Activated CD8-positive, alpha-beta T cell treated with anti-CD3 and anti-CD28 coated beads for 36 hours (primary cell): ENCODE measurements at regions not wholly inside any gene's neighbourhood (a gene's known extent, or its start where the extent isn't known, plus 50 kb on each side); places are given as distances from the start of the nearest gene placed in this dataset.

Experiments used
- ATAC-seq: fragments of 200-7000 bp; cut with Tn5 transposase; one replicate; pipeline ENCODE4 v1.10.0; 2021; ENCODE audit warnings: mild to moderate bottlenecking, moderate library complexity
- CTCF ChIA-PET: fragments of 350-600 bp; sonication (Branson Sonifier 250); formaldehyde crosslinking; loops from one replicate; lab custom pipeline; 2021; ENCODE audit warnings: antibody characterized with exemption; lab: Charles Lee
- POLR2A ChIA-PET: fragments of 350-600 bp; sonication (Branson Sonifier 250); formaldehyde crosslinking; loops from one replicate; lab custom pipeline; 2021; ENCODE audit warnings: antibody characterized with exemption; lab: Charles Lee
- DNase-seq: peaks from one replicate; pipeline ENCODE4 v3.0.0-alpha.2; 2020
- H3K27ac Mint-ChIP-seq: one replicate; pipeline ENCODE4 v1.8.0; 2021; ENCODE audit warnings: mild to moderate bottlenecking, mixed read lengths
- H3K27me3 Mint-ChIP-seq: one replicate; pipeline ENCODE4 v1.8.0; 2021; ENCODE audit warnings: mixed read lengths
- H3K36me3 Mint-ChIP-seq: one replicate; pipeline ENCODE4 v1.8.0; 2021; ENCODE audit warnings: low read depth, mixed read lengths
- H3K4me1 Mint-ChIP-seq: one replicate; pipeline ENCODE4 v1.8.0; 2021; ENCODE audit warnings: low read depth, mixed read lengths
- H3K4me3 Mint-ChIP-seq: one replicate; pipeline ENCODE4 v1.8.0; 2021; ENCODE audit warnings: mild to moderate bottlenecking, moderate library complexity, mixed read lengths
- H3K9me3 Mint-ChIP-seq: one replicate; pipeline ENCODE4 v1.8.0; 2021; ENCODE audit warnings: mixed read lengths
- CTCF ChIP-seq: fragments of 200-600 bp; IDR thresholded peaks from one replicate; pipeline ENCODE4 v1.8.0; 2022; ENCODE audit warnings: antibody characterized with exemption, mild to moderate bottlenecking
- intact Hi-C: fragments of 100-400 bp; cut with micrococcal nuclease; formaldehyde crosslinking; loops from one replicate; pipeline ENCODE4 v1.10.0; 2022

GRCh38 chr15:96768435-96768789 lies 437.9 kb downstream of the NR2F2 start:
- POLR2A ChIA-PET = no interaction called here
- Mint-ChIP-seq H3K4me1 (no peaks in the 10 kb centered on the region), H3K4me3 (no peak overlapping the region), H3K9me3 (no peaks in the 10 kb centered on the region), H3K36me3 (no peaks in the 10 kb centered on the region), H3K27ac (no peak overlapping the region), H3K27me3 (no peaks in the 10 kb centered on the region)
- intact Hi-C loops = no loop called here
- DNase-seq (no peak), ATAC-seq (no peak)
- TF ChIP-seq CTCF = no peak
- CTCF ChIA-PET = no interaction called here

GRCh38 chr15:96771035-96771434 lies 440.5 kb downstream of the NR2F2 start:
- H3K36me3 Mint-ChIP-seq = no peaks in the 10 kb centered on the region
- no peaks in the 10 kb centered on the region for H3K4me1 Mint-ChIP-seq
- no peak overlapping the region for H3K4me3 Mint-ChIP-seq
- intact Hi-C loops = no loop called here
- H3K27me3 Mint-ChIP-seq = peaks cover 2% of the 10 kb centered on the region
- ATAC-seq = no peak
- no peak overlapping the region for H3K27ac Mint-ChIP-seq
- ChIA-PET CTCF (no interaction called here), POLR2A (no interaction called here)
- no peaks in the 10 kb centered on the region for H3K9me3 Mint-ChIP-seq
- DNase-seq = no peak
- no peak for TF ChIP-seq CTCF

GRCh38 chr15:96774216-96774615 lies 443.7 kb downstream of the NR2F2 start:
- TF ChIP-seq CTCF = no peak
- Mint-ChIP-seq H3K4me1 (no peaks in the 10 kb centered on the region), H3K27ac (no peak overlapping the region), H3K36me3 (no peaks in the 10 kb centered on the region), H3K4me3 (no peak overlapping the region), H3K27me3 (peaks cover 2% of the 10 kb centered on the region), H3K9me3 (no peaks in the 10 kb centered on the region)
- intact Hi-C loops = no loop called here
- CTCF ChIA-PET = no interaction called here
- POLR2A ChIA-PET = no interaction called here
- ATAC-seq (no peak), DNase-seq (no peak)

GRCh38 chr15:96783746-96784145 lies 453.2 kb downstream of the NR2F2 start:
- Mint-ChIP-seq H3K9me3 (peaks cover 1% of the 10 kb centered on the region), H3K36me3 (no peaks in the 10 kb centered on the region), H3K27ac (no peak overlapping the region), H3K4me1 (no peaks in the 10 kb centered on the region), H3K27me3 (no peaks in the 10 kb centered on the region), H3K4me3 (no peak overlapping the region)
- intact Hi-C loops = no loop called here
- TF ChIP-seq CTCF = no peak
- ATAC-seq = no peak
- ChIA-PET CTCF (no interaction called here), POLR2A (no interaction called here)
- no peak for DNase-seq

GRCh38 chr15:96790004-96790403 lies 459.5 kb downstream of the NR2F2 start:
- POLR2A ChIA-PET = no interaction called here
- H3K36me3 Mint-ChIP-seq = no peaks in the 10 kb centered on the region
- ATAC-seq = no peak
- TF ChIP-seq CTCF = no peak
- no peak overlapping the region for H3K4me3 Mint-ChIP-seq
- no peak for DNase-seq
- intact Hi-C loops = no loop called here
- H3K9me3 Mint-ChIP-seq = no peaks in the 10 kb centered on the region
- H3K4me1 Mint-ChIP-seq = no peaks in the 10 kb centered on the region
- H3K27me3 Mint-ChIP-seq = no peaks in the 10 kb centered on the region
- H3K27ac Mint-ChIP-seq = no peak overlapping the region
- CTCF ChIA-PET = no interaction called here
